Lung (tissue), 11 donors: ENCODE measurements at regions not wholly inside any gene's neighbourhood (a gene's known extent, or its start where the extent isn't known, plus 50 kb on each side); places are given as distances from the start of the nearest gene placed in this dataset.

Experiments used
- ATAC-seq: fragments of 200-7000 bp; cut with Tn5 transposase; one replicate; pipeline ENCODE4 v1.9.1; 2020; ENCODE audit warnings: moderate number of reproducible peaks; ENCODE audit not compliant: insufficient read depth, low FRiP score
- DNase-seq, 3 donors: peaks; one replicate each; pipeline ENCODE4 v3.0.0-alpha.2; 2013 to 2017
- H3K27ac ChIP-seq, 2 donors: one replicate each; pipeline ENCODE4 v1.5.1; 2013; ENCODE audit warnings: mild to moderate bottlenecking in 2 of 2, moderate library complexity in 2 of 2, control low read depth in 1 of 2, inconsistent platforms in 1 of 2, low read depth in 1 of 2, low read length in 1 of 2
- H3K27me3 ChIP-seq, 3 donors: one replicate each; pipeline ENCODE4 v1.5.1; 2013; ENCODE audit warnings: low read length in 2 of 3; ENCODE audit not compliant: control insufficient read depth in 3 of 3, insufficient read depth in 3 of 3
- H3K36me3 ChIP-seq, 4 donors: one replicate each; pipeline ENCODE4 v1.5.1; 2013; ENCODE audit warnings: low read length in 4 of 4, mild to moderate bottlenecking in 1 of 4, moderate library complexity in 1 of 4; ENCODE audit not compliant: control insufficient read depth in 4 of 4, insufficient read depth in 4 of 4
- H3K4me1 ChIP-seq, 5 donors: one replicate each; pipeline ENCODE4 v1.5.1; 2013; ENCODE audit warnings: low read length in 5 of 5, mild to moderate bottlenecking in 2 of 5, moderate library complexity in 1 of 5; ENCODE audit not compliant: control insufficient read depth in 5 of 5, insufficient read depth in 5 of 5
- H3K4me3 ChIP-seq: one replicate; pipeline ENCODE4 v1.5.1; 2013; ENCODE audit warnings: mild to moderate bottlenecking, control low read depth, moderate library complexity
- H3K9ac ChIP-seq, 2 donors: one replicate each; pipeline ENCODE4 v1.5.1; 2013; ENCODE audit warnings: low read length in 2 of 2, control low read depth in 1 of 2; ENCODE audit not compliant: insufficient read depth in 1 of 2
- H3K9me3 ChIP-seq, 4 donors: one replicate each; pipeline ENCODE4 v1.5.1; 2013; ENCODE audit warnings: low read length in 3 of 4, mild to moderate bottlenecking in 1 of 4, moderate library complexity in 1 of 4; ENCODE audit not compliant: control insufficient read depth in 4 of 4, insufficient read depth in 3 of 4
- WGBS, 2 donors: extraction: QIAGEN DNeasy Blood & Tissue Kit; methylation state at CpG; one replicate each; pipeline ENCODE4 v1.1.7; 2013; 5-methylcytosine and 5-hydroxymethylcytosine counted together
- TF ChIP-seq, protein P1 (sequence below): IDR thresholded peaks from 2 replicates; pipeline ENCODE4 v1.5.1; 2012; ENCODE audit warnings: mild to moderate bottlenecking; ENCODE audit errors: control extremely low read depth, extremely low read depth
- donor health status: control.
- donor health status: control.
- donor health status: Bipolar disorder and iron deficiency.
- donor health status: healthy.
- donor health status: DM: yes; HTN: yes; CAD: no.

DNA sequence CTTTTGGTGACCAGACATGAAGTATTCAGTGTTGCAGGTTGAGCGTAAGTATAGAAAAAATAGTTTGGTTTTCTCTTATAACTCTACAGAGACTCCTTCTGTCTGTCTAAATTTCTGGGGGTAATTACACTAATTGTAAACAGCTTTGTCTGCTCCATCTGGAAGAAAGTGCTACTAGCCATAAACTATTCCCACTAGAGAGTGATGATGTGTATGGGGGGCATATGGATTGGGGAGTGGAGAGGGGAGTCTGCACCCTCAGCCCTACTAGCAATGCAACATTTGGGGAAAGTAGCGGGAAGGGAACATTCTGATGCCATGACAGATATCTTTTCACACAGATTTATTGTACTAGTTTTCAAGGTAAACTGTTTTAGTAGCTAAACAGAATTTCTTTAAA lies 549.7 kb downstream of the TRIML1 start:
- H3K36me3 ChIP-seq = no peaks in the 10 kb centered on the region
- no peaks in the 10 kb centered on the region for H3K4me1 ChIP-seq
- H3K27ac ChIP-seq = no peak overlapping the region
- H3K27me3 ChIP-seq = no peaks in the 10 kb centered on the region
- DNase-seq (no peak), ATAC-seq (no peak)
- TF ChIP-seq, protein P1, sequence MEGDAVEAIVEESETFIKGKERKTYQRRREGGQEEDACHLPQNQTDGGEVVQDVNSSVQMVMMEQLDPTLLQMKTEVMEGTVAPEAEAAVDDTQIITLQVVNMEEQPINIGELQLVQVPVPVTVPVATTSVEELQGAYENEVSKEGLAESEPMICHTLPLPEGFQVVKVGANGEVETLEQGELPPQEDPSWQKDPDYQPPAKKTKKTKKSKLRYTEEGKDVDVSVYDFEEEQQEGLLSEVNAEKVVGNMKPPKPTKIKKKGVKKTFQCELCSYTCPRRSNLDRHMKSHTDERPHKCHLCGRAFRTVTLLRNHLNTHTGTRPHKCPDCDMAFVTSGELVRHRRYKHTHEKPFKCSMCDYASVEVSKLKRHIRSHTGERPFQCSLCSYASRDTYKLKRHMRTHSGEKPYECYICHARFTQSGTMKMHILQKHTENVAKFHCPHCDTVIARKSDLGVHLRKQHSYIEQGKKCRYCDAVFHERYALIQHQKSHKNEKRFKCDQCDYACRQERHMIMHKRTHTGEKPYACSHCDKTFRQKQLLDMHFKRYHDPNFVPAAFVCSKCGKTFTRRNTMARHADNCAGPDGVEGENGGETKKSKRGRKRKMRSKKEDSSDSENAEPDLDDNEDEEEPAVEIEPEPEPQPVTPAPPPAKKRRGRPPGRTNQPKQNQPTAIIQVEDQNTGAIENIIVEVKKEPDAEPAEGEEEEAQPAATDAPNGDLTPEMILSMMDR = no peak
- H3K4me3 ChIP-seq = no peak overlapping the region
- 95% methylated on average over 2 of the region's 2 CpGs for WGBS, 2 donors
- no peak overlapping the region for H3K9ac ChIP-seq
- H3K9me3 ChIP-seq = no peaks in the 10 kb centered on the region

DNA sequence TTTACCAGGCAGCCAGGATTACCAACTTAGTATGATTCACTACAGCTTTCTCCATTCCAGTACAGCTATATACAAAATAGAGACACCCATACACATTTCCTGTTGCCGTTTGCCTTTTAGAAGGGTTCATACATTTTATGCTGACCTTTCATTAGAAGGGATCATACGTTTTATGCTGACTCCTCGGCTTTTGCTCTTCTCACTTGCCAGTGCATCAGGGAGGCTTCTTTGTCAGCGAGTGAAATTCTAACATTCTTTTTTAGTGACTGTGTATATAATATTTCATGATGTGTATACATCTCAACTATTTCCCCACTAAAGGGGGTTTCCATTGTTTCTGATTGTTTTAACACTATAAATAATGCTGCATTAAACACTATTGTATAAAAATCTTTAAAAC lies 552.6 kb downstream of the TRIML1 start:
- H3K9ac ChIP-seq = no peak overlapping the region
- H3K27ac ChIP-seq = no peak overlapping the region
- TF ChIP-seq, protein P1 = no peak
- peak in 1 of 3 donors; percentile 8 for DNase-seq
- H3K36me3 ChIP-seq = no peaks in the 10 kb centered on the region
- no peaks in the 10 kb centered on the region for H3K27me3 ChIP-seq
- H3K4me3 ChIP-seq = no peak overlapping the region
- ATAC-seq = no peak
- H3K9me3 ChIP-seq = no peaks in the 10 kb centered on the region
- 52 to 58% methylated on average over 4 of the region's 4 CpGs for WGBS, 2 donors
- no peaks in the 10 kb centered on the region for H3K4me1 ChIP-seq

- Histone ChIP-seq H3K27me3 (no peaks in the 10 kb centered on the region), H3K4me1 (no peaks in the 10 kb centered on the region), H3K27ac (no peak overlapping the region), H3K4me3 (no peak overlapping the region), H3K9ac (no peak overlapping the region), H3K36me3 (no peaks in the 10 kb centered on the region), H3K9me3 (no peaks in the 10 kb centered on the region)
- TF ChIP-seq, protein P1 = no peak
- WGBS, 2 donors = 63 to 80% methylated on average over 5 of the region's 5 CpGs
- ATAC-seq (no peak), DNase-seq (no peak)
These were observed 556.0 kb downstream of the TRIML1 start for GRCh38 chr4:188695261-188695660.

GRCh38 chr4:188697243-188697642 lies 558.0 kb downstream of the TRIML1 start:
- no peaks in the 10 kb centered on the region for H3K9me3 ChIP-seq
- no peak overlapping the region for H3K27ac ChIP-seq
- no peak overlapping the region for H3K4me3 ChIP-seq
- no peaks in the 10 kb centered on the region for H3K4me1 ChIP-seq
- WGBS, 2 donors = 71 to 79% methylated on average over 1 of the region's 1 CpG
- no peak overlapping the region for H3K9ac ChIP-seq
- TF ChIP-seq, protein P1 = no peak
- H3K36me3 ChIP-seq = no peaks in the 10 kb centered on the region
- ATAC-seq (no peak), DNase-seq (no peak)
- H3K27me3 ChIP-seq = no peaks in the 10 kb centered on the region
